HEK293T (cell line): ENCODE measurements at regions not wholly inside any gene's neighbourhood (a gene's known extent, or its start where the extent isn't known, plus 50 kb on each side); places are given as distances from the start of the nearest gene placed in this dataset.

Source experiments
- BHLHE40 ChIP-seq: fragments of 450-650 bp; IDR thresholded peaks from 2 replicates; pipeline ENCODE4 v1.6.1; 2016; ENCODE audit warnings: mild to moderate bottlenecking, moderate library complexity, borderline replicate concordance
- SP1 ChIP-seq: fragments of 450-650 bp; IDR thresholded peaks from 2 replicates; pipeline ENCODE4 v1.6.1; 2017
- SUZ12 ChIP-seq: fragments of 450-650 bp; IDR thresholded peaks from 2 replicates; pipeline ENCODE4 v1.6.1; 2016; ENCODE audit warnings: mild to moderate bottlenecking
- ZNF384 ChIP-seq: fragments of 450-650 bp; IDR thresholded peaks from 2 replicates; pipeline ENCODE4 v1.6.1; 2016
- TF ChIP-seq, protein P1 (sequence below): fragments of 450-650 bp; IDR thresholded peaks from 2 replicates; pipeline ENCODE4 v1.6.1; 2016

GRCh38 chr3:127135241-127136023 lies 57.5 kb upstream of the PRR23E start:
- TF ChIP-seq SUZ12 (no peak), SP1 (no peak), ZNF384 (no peak), BHLHE40 (no peak)
- TF ChIP-seq, protein P1, sequence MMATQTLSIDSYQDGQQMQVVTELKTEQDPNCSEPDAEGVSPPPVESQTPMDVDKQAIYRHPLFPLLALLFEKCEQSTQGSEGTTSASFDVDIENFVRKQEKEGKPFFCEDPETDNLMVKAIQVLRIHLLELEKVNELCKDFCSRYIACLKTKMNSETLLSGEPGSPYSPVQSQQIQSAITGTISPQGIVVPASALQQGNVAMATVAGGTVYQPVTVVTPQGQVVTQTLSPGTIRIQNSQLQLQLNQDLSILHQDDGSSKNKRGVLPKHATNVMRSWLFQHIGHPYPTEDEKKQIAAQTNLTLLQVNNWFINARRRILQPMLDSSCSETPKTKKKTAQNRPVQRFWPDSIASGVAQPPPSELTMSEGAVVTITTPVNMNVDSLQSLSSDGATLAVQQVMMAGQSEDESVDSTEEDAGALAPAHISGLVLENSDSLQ, result no peak
